Ovary (tissue), 3 donors: ENCODE measurements at regions not wholly inside any gene's neighbourhood (a gene's known extent, or its start where the extent isn't known, plus 50 kb on each side); places are given as distances from the start of the nearest gene placed in this dataset.

ENCODE experiments used
- EP300 ChIP-seq: sonication (generic); formaldehyde crosslinking; IDR thresholded peaks from one replicate; pipeline ENCODE4 v1.6.1; 2017; ENCODE audit warnings: antibody characterized with exemption
- POLR2A ChIP-seq: fragments of 450-650 bp; IDR thresholded peaks from one replicate; pipeline ENCODE4 v1.6.1; 2017; ENCODE audit warnings: antibody characterized with exemption, mild to moderate bottlenecking, moderate library complexity
- TF ChIP-seq, protein P1 (sequence below), 3 donors: fragments of 450-650 bp in 2 of 3; fragments of 200-600 bp in 1 of 3; IDR thresholded peaks; one replicate each; pipeline versions ENCODE4 v1.5.1 to v1.8.0; 2016 to 2022; ENCODE audit warnings: antibody characterized with exemption in 3 of 3, mild to moderate bottlenecking in 1 of 3
- donor health status: DM: no; HTN: no; CAD: no.

DNA sequence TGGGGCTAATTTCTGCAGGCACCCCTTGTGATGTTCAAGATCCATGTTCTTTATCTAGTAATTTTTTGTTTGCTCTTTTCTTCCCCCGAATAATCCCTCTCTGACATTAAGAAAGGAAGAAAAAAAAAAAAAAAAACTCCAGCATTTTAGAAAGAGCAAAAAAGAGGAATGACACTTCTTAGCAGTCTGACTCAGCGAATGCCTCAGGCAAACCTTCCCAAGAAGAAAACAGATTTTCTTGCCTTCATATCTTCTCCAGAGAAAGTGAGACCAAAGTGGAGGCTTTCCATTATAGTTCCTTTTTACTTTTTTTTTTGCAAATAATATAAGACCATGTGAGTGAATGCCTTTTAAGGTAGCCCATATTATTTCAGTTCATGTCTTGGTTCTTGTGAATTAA, 479.0 kb upstream of the SYT1 start:
- TF ChIP-seq, protein P1, sequence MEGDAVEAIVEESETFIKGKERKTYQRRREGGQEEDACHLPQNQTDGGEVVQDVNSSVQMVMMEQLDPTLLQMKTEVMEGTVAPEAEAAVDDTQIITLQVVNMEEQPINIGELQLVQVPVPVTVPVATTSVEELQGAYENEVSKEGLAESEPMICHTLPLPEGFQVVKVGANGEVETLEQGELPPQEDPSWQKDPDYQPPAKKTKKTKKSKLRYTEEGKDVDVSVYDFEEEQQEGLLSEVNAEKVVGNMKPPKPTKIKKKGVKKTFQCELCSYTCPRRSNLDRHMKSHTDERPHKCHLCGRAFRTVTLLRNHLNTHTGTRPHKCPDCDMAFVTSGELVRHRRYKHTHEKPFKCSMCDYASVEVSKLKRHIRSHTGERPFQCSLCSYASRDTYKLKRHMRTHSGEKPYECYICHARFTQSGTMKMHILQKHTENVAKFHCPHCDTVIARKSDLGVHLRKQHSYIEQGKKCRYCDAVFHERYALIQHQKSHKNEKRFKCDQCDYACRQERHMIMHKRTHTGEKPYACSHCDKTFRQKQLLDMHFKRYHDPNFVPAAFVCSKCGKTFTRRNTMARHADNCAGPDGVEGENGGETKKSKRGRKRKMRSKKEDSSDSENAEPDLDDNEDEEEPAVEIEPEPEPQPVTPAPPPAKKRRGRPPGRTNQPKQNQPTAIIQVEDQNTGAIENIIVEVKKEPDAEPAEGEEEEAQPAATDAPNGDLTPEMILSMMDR (IDR thresholded peaks at IDR 0.05), result no peak
- TF ChIP-seq POLR2A (no peak), EP300 (no peak)
